Gastroesophageal sphincter (tissue), 4 donors: ENCODE measurements at regions not wholly inside any gene's neighbourhood (a gene's known extent, or its start where the extent isn't known, plus 50 kb on each side); places are given as distances from the start of the nearest gene placed in this dataset.

ENCODE experiments used
- ATAC-seq: fragments of 150-250 bp; one replicate; pipeline ENCODE4 v1.9.1; 2016; ENCODE audit warnings: mild to moderate bottlenecking, moderate library complexity
- H3K27ac ChIP-seq, 4 donors: fragments of 200-600 bp; sonication (generic) in 3 of 4; 1 replicate in 3 of 4; 2 replicates in 1 of 4; pipeline ENCODE4 v1.5.1; 2016 to 2019
- H3K27me3 ChIP-seq: fragments of 200-600 bp; sonication (generic); one replicate; pipeline ENCODE4 v1.5.1; 2019
- H3K36me3 ChIP-seq, 2 donors: fragments of 200-600 bp; sonication (generic); one replicate each; pipeline ENCODE4 v1.5.1; 2019; ENCODE audit warnings: control low read depth in 1 of 2
- H3K4me1 ChIP-seq, 3 donors: fragments of 200-600 bp; sonication (generic); 1 replicate in 2 of 3; 2 replicates in 1 of 3; pipeline ENCODE4 v1.5.1; 2016 to 2019; ENCODE audit warnings: control low read depth in 2 of 3
- H3K4me3 ChIP-seq, 2 donors: fragments of 200-600 bp; sonication (generic); one replicate each; pipeline ENCODE4 v1.5.1; 2019; ENCODE audit warnings: mild to moderate bottlenecking in 1 of 2, moderate library complexity in 1 of 2
- H3K9me3 ChIP-seq, 3 donors: fragments of 200-600 bp; sonication (generic); one replicate each; pipeline ENCODE4 v1.5.1; 2017 to 2019; ENCODE audit warnings: control low read depth in 2 of 3
- CTCF ChIP-seq, 4 experiments: fragments of 200-600 bp in 2 of 4; fragments of 450-650 bp in 2 of 4; sonication (generic) in 1 of 4; IDR thresholded peaks; one replicate each; pipeline ENCODE4 v1.5.1; 2017 to 2019; ENCODE audit warnings: antibody characterized with exemption in 4 of 4, mild to moderate bottlenecking in 2 of 4, moderate library complexity in 2 of 4
- EP300 ChIP-seq: sonication (generic); formaldehyde crosslinking; IDR thresholded peaks from one replicate; pipeline ENCODE4 v1.6.1; 2017; ENCODE audit warnings: antibody characterized with exemption, mild to moderate bottlenecking
- POLR2A ChIP-seq, 2 donors: fragments of 450-650 bp; IDR thresholded peaks; one replicate each; pipeline ENCODE4 v1.6.1; 2017; ENCODE audit warnings: antibody characterized with exemption in 2 of 2, mild to moderate bottlenecking in 2 of 2, moderate library complexity in 1 of 2
- POLR2AphosphoS5 ChIP-seq: sonication (generic); formaldehyde crosslinking; IDR thresholded peaks from one replicate; pipeline ENCODE4 v1.6.1; 2017; ENCODE audit warnings: antibody characterized with exemption
- WGBS, 2 donors: methylation state at CpG; one replicate each; pipeline ENCODE4 v1.1.5; 2018; ENCODE audit warnings: low coverage in 1 of 2; 5-methylcytosine and 5-hydroxymethylcytosine counted together

GRCh38 chr12:11968048-11968383 lies 102.7 kb upstream of the BCL2L14 start:
- H3K27ac ChIP-seq: no peak overlapping the region
- H3K27me3 ChIP-seq: no peaks in the 10 kb centered on the region
- WGBS, 2 donors: 40 to 95% methylated on average over 3 to 5 of the region's 5 CpGs
- no peaks in the 10 kb centered on the region for H3K36me3 ChIP-seq
- no peak overlapping the region for H3K4me3 ChIP-seq
- H3K4me1 ChIP-seq: no peaks in the 10 kb centered on the region
- H3K9me3 ChIP-seq: no peaks in the 10 kb centered on the region
- ATAC-seq: no peak
- TF ChIP-seq CTCF (IDR thresholded peaks at IDR 0.05): no peak
- no peak for TF ChIP-seq POLR2A (IDR thresholded peaks at IDR 0.05)
- no peak for TF ChIP-seq EP300
- no peak for TF ChIP-seq POLR2AphosphoS5

GRCh38 chr12:11968516-11968915 lies 102.2 kb upstream of the BCL2L14 start:
- Histone ChIP-seq H3K4me1 (no peaks in the 10 kb centered on the region), H3K36me3 (no peaks in the 10 kb centered on the region), H3K27me3 (no peaks in the 10 kb centered on the region), H3K9me3 (no peaks in the 10 kb centered on the region), H3K4me3 (no peak overlapping the region), H3K27ac (no peak overlapping the region)
- no peak for ATAC-seq
- TF ChIP-seq POLR2AphosphoS5 (no peak), EP300 (no peak), CTCF (IDR thresholded peaks at IDR 0.05) (no peak), POLR2A (IDR thresholded peaks at IDR 0.05) (no peak)
- 73 to 83% methylated on average over 4 to 5 of the region's 7 CpGs for WGBS, 2 donors

- TF ChIP-seq POLR2AphosphoS5 (no peak), EP300 (no peak), POLR2A (IDR thresholded peaks at IDR 0.05) (no peak), CTCF (IDR thresholded peaks at IDR 0.05) (no peak)
- WGBS, 2 donors: 59 to 88% methylated on average over 6 to 8 of the region's 8 CpGs
- no peaks in the 10 kb centered on the region for H3K27me3 ChIP-seq
- H3K27ac ChIP-seq: no peak overlapping the region
- no peaks in the 10 kb centered on the region for H3K4me1 ChIP-seq
- H3K9me3 ChIP-seq: no peaks in the 10 kb centered on the region
- no peak overlapping the region for H3K4me3 ChIP-seq
- H3K36me3 ChIP-seq: no peaks in the 10 kb centered on the region
- ATAC-seq: no peak
Observed at GRCh38 chr12:11969437-11970154, 101.1 kb upstream of the BCL2L14 start.

GRCh38 chr12:11970155-11970520 lies 100.6 kb upstream of the BCL2L14 start:
- no peaks in the 10 kb centered on the region for H3K9me3 ChIP-seq
- ATAC-seq: no peak
- 78 to 85% methylated on average over 4 of the region's 4 CpGs for WGBS, 2 donors

More at GRCh38 chr12:11970155-11970520, 100.6 kb upstream of the BCL2L14 start:
- Histone ChIP-seq H3K4me1 (no peaks in the 10 kb centered on the region), H3K36me3 (no peaks in the 10 kb centered on the region), H3K27me3 (no peaks in the 10 kb centered on the region), H3K4me3 (no peak overlapping the region), H3K27ac (no peak overlapping the region)
- TF ChIP-seq CTCF (IDR thresholded peaks at IDR 0.05): no peak
- TF ChIP-seq EP300: no peak
- TF ChIP-seq POLR2AphosphoS5: no peak
- no peak for TF ChIP-seq POLR2A (IDR thresholded peaks at IDR 0.05)
